GM21515 (cell line): ENCODE measurements at regions not wholly inside any gene's neighbourhood (a gene's known extent, or its start where the extent isn't known, plus 50 kb on each side); places are given as distances from the start of the nearest gene placed in this dataset.
"Not testable (repeated sequence)": the region's sequence is repeated elsewhere in the genome, so short reads cannot be mapped to it uniquely, and the experiment has no call there.

ENCODE experiments used
- ATAC-seq: cut with Tn5 transposase; IDR thresholded peaks from one replicate; pipeline ENCODE4 v1.9.1; 2021; ENCODE audit not compliant: unreplicated experiment

- no peak for ATAC-seq
Observed at GRCh38 chr15:96466389-96466947, 136.0 kb downstream of the NR2F2 start.

- ATAC-seq = no peak
Observed at GRCh38 chr15:96468036-96468435, 137.5 kb downstream of the NR2F2 start.

GRCh38 chr15:96470681-96471310, 140.3 kb downstream of the NR2F2 start:
- ATAC-seq = no peak

- no peak for ATAC-seq
Observed at GRCh38 chr15:96472681-96473080, 142.2 kb downstream of the NR2F2 start.

GRCh38 chr15:96473556-96473955, 143.1 kb downstream of the NR2F2 start:
- no peak for ATAC-seq

- no peak for ATAC-seq
Observed at GRCh38 chr15:96474231-96474664, 143.7 kb downstream of the NR2F2 start.

- no peak for ATAC-seq
Observed at GRCh38 chr15:96477227-96477626, 146.7 kb downstream of the NR2F2 start.

GRCh38 chr15:96484412-96484811, 153.9 kb downstream of the NR2F2 start:
- ATAC-seq = not testable (repeated sequence)

- ATAC-seq = no peak
Observed at GRCh38 chr15:96484830-96485229, 154.3 kb downstream of the NR2F2 start.

GRCh38 chr15:96487245-96487644, 156.7 kb downstream of the NR2F2 start:
- ATAC-seq = no peak

GRCh38 chr15:96491066-96491699, 160.7 kb downstream of the NR2F2 start:
- not testable (repeated sequence) for ATAC-seq

GRCh38 chr15:96491700-96492644, 161.5 kb downstream of the NR2F2 start:
- not testable (repeated sequence) for ATAC-seq

GRCh38 chr15:96494505-96494904, 164.0 kb downstream of the NR2F2 start:
- ATAC-seq = no peak

- ATAC-seq = no peak
Observed at GRCh38 chr15:96495386-96495785, 164.9 kb downstream of the NR2F2 start.

GRCh38 chr15:96497951-96498350, 167.5 kb downstream of the NR2F2 start:
- no peak for ATAC-seq

- ATAC-seq = no peak
Observed at GRCh38 chr15:96500508-96500907, 170.0 kb downstream of the NR2F2 start.

GRCh38 chr15:96501362-96501761, 170.9 kb downstream of the NR2F2 start:
- ATAC-seq = no peak

- no peak for ATAC-seq
Observed at GRCh38 chr15:96502196-96502595, 171.7 kb downstream of the NR2F2 start.

- ATAC-seq = no peak
Observed at GRCh38 chr15:96503276-96503675, 172.8 kb downstream of the NR2F2 start.

GRCh38 chr15:96504371-96504770, 173.9 kb downstream of the NR2F2 start:
- ATAC-seq = no peak

GRCh38 chr15:96505014-96505413, 174.5 kb downstream of the NR2F2 start:
- no peak for ATAC-seq
